ENCODE measurements at regions not wholly inside any gene's neighbourhood (a gene's known extent, or its start where the extent isn't known, plus 50 kb on each side); places are given as distances from the start of the nearest gene placed in this dataset.
"Not testable (repeated sequence)": the region's sequence is repeated elsewhere in the genome, so short reads cannot be mapped to it uniquely, and the experiment has no call there.

DNA sequence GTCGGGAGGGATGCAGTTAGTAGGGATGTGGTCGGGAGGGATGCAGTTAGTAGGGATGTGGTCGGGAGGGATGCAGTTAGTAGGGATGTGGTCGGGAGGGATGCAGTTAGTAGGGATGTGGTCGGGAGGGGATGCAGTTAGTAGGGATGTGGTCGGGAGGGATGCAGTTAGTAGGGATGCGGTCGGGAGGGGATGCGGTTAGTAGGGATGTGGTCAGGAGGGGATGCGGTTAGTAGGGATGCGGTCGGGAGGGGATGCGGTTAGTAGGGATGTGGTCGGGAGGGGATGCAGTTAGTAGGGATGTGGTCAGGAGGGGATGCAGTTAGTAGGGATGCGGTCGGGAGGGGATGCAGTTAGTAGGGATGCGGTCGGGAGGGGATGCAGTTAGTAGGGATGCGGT lies 96.2 kb downstream of the BDH1 start:
- DNase-seq, result not testable (repeated sequence)

DNA sequence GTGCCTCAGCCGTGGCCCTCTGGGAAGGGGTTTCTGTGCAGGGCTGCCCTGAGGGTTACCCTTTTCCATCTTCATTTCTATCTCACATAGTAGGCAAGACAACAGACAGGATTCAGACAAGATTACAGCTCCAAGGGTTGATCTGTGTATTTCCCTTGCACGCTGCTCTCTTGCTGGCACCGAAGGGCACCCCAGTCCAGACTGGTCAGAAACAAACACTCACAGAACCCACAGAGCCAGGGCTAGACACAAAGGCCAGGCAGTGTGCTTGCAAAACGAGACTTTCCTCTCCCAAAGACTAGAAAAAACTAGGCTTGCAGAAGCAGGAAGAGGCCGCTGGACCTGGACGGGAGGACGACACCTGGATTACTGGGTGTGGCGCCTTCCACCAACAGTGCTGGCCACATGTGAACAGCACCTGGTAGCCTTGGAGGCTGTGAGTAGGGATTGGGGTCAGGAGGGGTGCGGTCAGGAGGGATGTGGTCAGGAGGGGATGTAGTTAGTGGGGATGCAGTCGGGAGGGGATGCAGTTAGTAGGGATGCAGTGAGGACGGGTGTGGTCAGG lies 96.8 kb downstream of the BDH1 start:
- no peak for DNase-seq

DNA sequence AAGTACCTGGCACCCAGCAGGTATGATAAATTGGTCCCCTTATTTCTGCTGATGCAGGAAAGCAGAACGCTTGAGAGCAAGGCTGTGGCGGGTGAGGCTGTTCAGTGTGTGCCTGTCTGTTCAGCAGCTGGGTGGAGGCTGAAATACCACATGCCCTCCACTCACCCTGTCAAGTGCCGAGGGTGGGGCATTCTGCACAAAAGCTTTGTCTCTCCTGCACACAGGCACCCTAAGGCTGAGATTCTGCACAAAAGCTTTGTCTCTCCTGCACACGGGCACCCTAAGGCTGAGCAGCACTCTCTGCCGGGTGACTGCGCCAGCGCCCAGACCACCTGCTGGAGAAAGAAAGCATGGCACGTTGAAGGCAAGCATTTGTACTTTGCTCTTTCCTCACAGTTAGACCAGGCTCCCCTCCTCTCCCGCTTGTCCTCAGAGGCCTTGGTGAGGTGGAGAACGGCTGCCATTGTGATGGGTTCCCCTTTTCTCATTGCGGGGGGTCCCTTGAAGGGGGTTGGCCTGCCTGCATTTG lies 97.5 kb downstream of the BDH1 start:
- DNase-seq, result no peak

DNA sequence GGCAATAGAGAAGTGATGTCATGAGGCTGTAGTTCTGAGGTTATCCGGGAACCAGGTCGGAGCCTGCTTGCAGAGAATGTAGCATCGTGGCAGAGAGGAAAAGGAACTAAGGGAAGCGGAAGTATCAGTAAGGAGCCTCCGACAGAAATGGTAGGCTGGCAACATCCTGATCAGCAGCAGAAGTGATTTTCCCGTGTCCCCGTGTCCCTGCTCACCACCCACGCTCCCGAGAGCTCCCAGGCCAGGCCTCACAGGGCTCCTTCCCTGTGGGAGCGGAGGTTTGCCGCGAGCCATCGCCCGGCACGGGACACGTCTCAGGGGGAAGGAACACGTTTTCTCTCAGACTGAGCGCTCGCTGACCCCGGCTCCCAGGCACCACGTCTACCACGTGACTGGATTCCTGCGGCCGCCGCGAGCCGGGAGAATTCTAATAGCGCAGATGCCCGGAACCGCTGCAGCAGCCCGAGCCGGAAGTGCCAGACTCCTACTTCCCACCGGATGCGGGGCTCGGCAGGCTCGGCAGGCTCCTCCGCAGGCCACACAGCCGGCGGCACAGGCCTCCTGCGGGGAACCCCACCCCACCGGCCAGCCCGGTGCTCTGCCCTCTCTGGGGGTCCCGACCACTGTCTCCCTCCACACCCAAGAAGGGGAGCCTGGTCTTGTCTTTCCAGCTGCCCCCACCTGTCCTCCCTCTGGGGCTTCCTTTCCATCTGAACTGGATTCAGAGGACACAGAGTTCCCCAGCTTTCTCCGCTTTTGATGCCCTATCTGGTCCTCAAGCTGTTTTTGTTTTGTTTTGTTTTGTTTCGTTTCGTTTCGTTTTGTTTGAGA lies 99.3 kb downstream of the BDH1 start:
- DNase-seq, result peak; percentile 92

DNA sequence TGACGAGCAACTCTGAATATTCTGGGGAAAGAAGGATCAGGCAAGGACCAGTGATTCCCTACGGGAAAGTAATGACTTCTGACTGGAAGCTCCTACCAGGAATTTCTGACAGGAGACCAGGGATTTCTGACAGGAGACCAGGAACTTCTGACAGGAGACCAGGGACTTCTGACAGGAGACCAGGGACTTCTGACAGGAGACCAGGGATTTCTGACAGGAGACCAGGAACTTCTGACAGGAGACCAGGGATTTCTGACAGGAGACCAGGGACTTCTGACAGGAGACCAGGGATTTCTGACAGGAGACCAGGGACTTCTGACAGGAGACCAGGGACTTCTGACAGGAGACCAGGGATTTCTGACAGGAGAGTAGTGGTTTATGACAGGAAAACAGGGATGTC lies 100.9 kb downstream of the BDH1 start:
- DNase-seq, result not testable (repeated sequence)

DNA sequence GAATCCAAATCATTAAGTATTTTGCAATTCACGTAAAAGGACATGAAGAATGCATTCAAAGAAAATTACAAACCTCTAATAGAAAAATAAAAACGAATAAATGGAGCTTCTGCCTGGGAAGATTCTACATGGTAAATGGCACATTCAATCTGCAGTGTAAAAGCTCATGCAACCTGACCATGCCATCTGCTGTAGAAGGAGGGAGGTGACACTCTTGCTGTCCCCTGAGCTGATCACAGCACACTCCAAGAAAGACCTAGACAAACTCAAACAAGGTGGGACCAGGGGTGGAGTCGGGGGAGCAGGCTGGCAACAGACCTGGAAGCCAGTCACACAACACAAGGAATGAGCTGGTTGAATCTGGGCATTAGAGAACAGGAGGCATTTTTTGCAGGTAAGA lies 101.8 kb downstream of the BDH1 start:
- no peak for DNase-seq

DNA sequence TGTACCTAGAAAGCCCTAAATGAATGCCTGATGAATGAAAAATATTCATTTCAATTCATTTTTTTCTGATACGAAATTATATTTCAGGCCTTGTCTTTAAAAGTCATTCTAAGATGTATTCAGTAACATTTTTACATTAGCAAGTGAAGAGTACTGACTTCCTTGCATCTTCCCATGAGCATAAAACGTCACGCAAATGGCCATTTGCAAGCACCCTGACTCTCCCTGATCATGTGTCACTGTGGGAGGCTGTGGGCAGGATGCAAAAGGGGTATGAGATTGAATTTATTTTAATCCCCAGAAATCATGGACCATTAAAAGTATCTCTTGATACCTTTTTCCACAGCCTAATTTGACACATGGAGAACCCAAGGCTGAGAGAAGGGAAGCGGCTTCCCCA lies 105.0 kb downstream of the BDH1 start:
- DNase-seq, result no peak

DNA sequence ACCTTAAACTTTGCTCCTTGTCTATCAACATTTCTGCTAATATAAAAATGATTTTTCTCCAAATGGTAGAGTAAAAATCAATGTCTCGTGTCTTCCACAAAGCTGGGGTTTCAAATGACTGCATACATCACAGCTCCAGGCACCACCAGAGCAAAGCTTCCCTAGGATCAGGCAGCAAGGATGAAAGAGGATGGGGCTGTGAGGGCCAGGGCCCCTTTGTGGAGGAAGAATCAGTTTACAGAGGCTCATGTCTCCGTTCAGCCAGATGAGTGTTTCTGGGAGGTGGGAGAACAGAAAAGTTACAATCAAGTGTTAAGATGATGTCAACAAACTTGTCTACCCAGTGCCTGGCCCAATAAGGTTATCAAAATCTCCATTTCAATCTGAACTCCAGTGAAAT lies 105.5 kb downstream of the BDH1 start:
- no peak for DNase-seq

DNA sequence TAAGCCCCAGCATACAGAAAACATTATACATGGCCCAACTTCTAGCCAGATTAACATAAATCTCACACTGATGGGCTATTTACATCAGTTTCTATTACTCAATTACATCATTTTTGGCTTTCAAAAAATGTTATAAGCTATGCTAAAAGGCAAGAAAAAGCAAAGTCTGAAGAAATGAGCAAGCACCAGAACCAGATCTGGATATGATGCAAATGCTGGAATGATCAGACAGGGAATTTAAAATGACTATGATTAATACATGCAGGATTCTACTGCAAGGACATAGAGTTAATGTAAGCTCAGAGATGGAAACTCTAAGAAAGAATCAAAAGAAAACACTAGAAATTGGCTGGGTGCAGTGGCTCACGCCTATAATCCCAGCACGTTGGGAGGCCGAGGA lies 106.6 kb downstream of the BDH1 start:
- DNase-seq, result not testable (repeated sequence)

DNA sequence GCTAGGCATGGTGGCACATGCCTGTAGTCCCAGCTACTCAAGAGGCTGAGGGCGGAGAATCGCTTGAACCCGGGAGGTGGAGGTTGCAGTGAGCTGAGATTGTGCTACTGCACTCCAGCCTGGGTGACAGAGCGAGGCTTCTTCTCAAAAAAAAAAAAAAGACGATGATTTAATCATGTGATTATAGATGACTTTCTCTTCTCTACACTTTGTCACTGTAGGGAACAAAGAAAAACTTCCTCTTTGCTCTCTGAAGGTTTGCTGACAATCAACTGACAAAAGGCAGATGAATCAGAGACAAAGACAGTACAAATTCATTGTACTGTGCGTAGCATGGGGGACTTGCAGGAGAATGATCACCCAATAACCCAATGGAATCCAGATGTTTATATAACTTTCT lies 108.0 kb downstream of the BDH1 start:
- not testable (repeated sequence) for DNase-seq

DNA sequence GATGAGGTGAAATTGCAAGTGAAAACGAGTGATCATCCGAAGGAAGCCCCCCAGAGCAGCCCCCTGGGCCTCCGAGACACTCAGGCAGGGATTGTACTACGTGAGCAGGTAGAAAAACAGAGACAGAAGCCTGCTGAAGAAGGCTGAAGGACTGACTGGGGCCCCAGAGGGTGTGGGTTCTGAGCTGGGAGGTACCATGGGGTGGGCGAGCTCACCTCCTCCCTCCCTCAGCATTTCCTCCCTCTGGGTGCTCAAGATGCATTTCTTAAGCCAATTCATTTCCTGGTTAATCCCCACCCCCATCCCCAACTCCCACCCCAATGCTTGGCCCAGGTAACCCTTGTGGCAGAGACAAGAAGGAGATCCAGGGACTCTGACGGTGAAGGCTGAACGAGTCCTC lies 108.7 kb downstream of the BDH1 start:
- no peak for DNase-seq

DNA sequence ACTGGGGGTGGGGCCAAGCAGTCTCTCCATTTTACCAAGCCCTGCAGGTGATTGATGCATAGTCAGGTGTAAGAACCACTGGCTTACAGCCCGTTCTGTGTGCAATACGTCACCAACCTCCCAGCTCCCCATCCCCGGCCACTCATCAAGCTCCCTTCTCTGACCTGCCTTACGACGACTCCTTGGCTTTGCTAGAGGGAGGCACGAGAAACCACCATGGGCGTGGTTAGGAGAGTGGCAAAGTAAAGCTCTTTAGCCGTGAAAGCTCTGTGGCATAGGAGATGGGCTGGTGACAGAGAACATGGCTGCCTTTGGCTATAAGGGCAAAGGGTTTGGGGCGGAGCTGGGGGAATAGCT lies 109.1 kb downstream of the BDH1 start:
- no peak for DNase-seq

DNA sequence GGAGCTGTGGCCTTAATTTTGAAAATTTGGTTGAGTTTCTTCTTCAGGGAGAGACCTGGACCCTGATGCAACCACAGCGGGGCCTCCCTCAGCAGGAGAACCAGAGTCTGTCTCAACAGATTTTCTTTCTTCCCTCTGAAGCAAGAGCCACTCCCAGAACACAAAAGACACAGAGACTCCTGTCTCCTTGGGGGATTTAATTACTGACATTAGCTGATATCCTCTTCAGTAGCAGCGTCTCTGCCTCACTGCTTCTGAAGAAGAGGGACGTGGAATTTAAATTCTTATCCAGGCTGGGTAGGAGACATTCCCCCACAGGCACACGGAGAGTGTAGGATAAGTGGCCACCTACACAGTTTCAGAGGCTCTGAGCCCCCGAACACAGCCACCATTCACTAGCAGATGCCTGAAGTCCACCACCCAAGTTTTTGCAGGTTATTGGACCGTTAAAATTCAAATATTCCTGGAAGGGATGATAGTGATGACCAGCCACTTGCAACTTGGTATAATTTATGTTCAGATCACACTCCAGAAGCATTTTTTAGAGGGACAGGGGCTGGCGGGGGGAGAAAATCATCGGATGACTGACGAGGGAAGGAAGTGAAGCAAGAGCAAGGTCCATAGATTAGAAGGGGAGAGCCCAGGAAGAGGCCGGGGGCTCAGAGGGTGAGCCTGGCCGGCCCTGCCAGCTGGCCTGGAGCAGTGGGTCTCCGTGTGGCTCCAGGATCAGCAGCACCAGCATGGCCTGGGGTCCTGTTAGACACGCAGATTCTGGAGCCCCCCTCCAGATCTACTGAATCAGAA lies 109.7 kb downstream of the BDH1 start:
- DNase-seq, result peak; percentile 68

DNA sequence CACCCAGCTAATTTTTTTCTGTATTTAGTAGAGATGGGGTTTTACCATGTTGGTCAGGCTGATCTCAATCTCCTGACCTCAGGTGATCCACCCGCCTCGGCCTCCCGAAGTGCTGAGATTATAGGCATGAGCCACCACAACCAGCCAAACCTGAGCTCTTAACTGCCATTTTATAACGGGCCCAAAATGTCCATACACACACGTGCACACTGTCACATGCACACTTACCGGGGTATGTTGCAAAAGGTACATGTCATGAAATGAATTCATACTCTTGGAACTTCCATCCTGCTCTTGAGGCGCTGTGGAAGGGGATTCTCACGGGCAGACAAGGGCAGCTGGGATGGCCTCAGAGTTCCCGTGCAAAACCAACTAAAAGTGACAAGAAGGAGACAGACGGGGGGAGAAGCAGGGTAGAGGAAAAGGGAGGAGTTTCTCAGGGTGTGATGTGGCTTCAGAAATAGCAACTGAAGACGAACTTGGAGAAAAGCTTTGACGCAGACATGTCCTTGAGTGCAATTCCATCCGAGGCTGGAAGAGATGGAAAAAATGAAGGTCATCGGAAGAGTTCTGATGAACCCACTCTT lies 110.9 kb downstream of the BDH1 start:
- no peak for DNase-seq

DNA sequence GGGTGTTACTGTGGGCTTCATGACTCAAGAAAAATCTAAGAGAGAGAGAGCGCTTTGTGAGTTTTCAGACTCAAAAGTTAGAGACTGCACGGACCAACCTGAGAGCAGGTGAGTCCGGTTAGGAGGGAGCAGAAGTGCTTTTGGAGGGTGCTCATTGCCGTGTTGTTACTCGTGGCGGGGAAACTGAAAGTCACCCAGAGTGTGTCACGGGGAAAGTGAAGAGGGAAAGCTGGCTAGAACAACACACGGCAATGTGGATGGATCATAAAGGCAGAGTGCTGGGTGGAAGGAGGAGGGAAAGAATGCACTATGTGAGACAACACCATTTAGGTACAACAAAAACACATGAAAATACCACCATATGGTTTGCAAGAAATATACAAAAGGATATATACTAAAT lies 112.3 kb downstream of the BDH1 start:
- no peak for DNase-seq

DNA sequence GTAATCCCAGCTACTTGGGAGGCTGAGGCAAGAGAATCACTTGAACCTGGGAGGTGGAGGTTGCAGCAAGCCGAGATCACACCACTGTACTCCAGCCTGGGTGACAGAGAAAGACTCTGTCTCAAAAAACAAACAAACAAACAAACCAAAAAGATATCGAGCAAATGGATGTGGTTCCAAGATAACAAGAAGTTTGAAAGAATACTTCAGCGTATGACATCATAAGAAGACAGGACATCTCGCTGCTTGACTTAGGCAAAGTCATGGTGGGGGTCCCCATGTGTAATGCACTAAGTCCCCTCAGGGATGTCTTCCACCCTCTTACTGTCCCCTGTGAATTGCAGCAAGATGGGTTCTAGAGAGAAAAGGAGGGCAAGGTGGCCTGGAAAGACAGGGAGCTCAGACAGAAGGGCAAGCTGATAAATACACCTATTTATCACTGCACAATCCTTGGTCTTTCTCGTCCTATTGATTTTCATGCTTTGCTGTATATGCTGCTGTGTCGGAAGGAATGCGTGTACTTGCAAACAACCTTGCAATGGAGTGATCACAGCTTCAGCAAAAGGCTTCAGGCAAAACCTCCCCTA lies 115.0 kb downstream of the BDH1 start:
- no peak for DNase-seq

DNA sequence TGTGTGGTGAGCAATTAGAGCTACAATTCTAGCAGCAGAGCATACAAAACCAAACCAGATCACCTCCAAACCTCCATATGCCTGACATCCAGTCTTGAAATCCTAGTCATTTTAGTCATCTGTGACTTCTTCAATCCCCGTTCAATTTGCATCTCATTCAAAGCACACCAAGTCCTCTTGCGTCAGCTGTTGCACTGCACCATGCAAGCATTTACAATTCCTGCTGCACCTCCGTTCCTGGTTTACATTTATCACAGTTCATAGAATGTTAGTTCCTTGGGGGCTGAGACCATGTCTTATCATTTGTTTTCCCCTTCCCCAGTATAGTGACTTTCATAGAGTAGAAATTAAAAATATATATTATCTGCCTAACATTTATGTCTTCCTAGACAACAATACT lies 116.9 kb downstream of the BDH1 start:
- DNase-seq, result no peak

DNA sequence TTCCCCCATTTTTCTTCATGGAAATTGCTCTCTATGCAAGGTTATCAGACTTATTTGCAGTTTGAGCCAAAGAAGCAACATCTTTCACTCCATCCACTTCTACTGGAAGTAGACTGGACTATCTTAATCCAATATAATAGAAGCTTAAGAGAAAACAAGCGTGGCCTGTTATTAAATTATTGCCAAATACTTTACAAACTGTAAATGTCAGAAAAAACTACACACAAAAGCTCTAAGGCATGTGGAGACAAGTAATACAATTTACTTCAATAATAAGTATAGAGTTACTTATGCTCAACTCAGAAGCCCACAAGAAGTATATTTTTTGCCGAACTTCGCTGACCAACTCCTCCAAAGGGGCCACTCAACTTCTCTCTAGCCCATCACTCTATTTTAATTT lies 120.3 kb downstream of the BDH1 start:
- DNase-seq, result no peak

DNA sequence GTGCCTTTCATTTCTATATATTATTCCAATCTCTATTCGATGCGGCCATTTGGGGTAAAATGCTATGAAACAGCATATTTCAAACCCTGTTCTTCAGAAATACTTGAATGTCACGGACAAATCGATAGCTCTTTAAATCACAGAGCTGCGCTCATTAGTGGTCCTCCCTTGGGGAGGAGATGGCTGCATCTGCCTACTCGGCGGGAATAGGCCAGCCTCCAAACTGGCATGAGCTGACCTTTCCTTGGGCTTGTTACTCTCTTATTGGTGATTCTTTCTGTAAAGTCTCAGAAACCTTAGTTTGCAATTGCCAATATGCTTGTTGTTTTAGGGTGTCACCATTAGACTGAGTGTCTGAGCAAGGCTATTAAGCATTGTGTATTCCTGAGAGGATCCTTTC lies 120.9 kb downstream of the BDH1 start:
- DNase-seq, result no peak

DNA sequence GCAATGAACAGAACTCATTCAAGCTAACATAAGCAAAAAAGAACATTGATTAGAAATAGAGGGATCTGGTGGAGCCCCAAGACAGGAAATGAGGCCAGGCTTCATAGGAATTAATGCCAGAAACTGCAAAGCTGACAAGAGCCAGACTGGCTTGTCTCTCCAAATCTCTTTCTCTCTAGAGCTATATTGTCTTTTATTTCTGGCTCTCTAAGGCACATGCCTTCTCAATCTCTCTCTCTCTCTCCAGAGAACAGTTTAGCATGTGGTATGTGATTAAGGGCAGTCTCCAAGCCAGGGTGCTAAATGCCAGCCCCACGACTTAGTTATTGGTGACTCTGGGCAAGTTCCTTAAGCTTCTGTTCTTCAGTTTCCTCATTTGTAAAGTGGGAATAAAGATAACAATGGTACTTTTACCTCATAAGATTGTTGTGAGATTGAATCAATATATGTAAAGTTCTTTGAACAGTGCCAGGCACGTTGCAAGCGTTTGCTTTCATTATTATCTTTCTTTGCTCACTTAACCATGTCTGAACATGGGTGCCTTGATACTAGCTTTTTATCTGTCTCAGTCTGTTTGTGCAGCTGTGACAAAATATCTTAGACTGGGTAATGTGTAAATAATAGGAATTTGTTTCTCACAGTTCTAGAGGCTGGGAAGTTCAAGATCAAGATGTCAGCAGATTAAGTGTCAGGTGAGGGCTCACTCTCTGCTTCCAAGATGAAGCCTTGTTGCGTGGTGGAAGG lies 123.2 kb downstream of the BDH1 start:
- no peak for DNase-seq

DNA sequence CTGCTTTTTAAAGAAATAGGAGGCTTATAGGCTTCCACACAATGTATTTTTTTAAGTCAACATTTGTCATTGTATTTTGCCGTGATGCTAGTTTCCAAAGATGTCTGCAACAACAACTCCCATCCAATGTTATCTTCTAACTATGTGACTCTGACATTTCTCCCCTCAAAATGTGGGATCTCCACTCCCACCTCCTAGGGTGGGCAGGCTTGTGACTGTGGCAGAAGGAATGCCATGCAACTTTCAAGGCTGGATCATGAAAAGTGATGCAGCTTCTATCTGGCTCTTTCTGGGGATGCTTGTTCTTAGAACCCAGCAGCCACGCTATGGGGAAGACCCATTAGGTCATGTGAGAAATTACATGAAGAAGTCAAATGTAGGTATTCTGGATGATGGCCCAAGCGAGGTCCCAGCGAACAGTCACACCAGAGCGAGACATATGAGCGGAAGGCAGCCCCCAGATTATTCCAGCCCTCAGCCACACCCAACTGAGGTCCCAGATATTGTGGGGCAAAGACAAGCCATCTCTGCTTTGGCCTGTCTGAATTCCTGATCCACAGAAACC lies 124.3 kb downstream of the BDH1 start:
- no peak for DNase-seq

DNA sequence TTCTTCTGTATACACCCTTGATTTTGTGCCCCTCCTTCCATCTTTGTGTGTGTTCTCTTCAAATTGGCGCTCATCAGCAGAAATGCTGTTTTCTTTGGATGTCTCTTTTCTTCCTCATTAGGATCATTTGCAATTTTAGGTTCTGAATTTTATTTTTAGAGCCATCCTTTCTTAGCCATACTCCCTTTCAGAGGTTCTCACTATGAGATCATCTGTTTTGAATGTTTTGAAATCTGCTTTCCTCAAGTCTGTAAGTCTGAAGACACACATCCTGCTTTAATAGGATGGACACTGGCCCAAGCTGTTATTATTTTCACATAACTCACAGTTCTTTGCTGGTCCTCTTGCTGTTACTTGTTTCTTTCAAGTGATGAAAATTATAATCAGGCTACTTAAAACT lies 124.8 kb downstream of the BDH1 start:
- DNase-seq, result no peak

All from retina (tissue), 1 donor.